ENCODE measurements at regions not wholly inside any gene's neighbourhood (a gene's known extent, or its start where the extent isn't known, plus 50 kb on each side); places are given as distances from the start of the nearest gene placed in this dataset.
A peak's percentile ranks its signal among the peaks of the same experiment; 100 is the strongest.

DNA sequence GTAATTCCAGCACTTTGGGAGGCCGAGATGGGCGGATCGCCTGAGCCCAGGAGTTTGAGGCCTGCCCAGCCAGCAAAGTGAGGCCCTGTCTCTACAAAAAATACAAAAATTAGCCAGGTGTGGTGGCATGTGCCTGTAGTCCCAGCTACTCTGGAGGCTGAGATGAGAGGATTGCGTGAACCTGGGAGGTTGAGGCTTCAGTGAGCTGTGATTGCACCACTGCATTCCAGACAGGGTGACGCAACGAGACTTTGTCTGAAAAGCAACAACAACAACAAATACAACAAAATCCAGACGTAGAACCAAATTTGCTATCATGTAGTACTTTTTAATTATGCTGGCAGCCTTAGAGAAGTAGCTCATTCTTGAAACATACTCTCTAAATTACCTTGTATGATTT lies 277.1 kb downstream of the KLF5 start:
- H3K4me3 ChIP-seq (ENCODE audit: low read length) = no peak overlapping the region
- TF ChIP-seq, protein P1, sequence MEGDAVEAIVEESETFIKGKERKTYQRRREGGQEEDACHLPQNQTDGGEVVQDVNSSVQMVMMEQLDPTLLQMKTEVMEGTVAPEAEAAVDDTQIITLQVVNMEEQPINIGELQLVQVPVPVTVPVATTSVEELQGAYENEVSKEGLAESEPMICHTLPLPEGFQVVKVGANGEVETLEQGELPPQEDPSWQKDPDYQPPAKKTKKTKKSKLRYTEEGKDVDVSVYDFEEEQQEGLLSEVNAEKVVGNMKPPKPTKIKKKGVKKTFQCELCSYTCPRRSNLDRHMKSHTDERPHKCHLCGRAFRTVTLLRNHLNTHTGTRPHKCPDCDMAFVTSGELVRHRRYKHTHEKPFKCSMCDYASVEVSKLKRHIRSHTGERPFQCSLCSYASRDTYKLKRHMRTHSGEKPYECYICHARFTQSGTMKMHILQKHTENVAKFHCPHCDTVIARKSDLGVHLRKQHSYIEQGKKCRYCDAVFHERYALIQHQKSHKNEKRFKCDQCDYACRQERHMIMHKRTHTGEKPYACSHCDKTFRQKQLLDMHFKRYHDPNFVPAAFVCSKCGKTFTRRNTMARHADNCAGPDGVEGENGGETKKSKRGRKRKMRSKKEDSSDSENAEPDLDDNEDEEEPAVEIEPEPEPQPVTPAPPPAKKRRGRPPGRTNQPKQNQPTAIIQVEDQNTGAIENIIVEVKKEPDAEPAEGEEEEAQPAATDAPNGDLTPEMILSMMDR (IDR thresholded peaks at IDR 0.05; ENCODE audit: insufficient read depth, low read depth, low read length, missing control alignments) = no peak
- DNase-seq (ENCODE audit: low read depth) = peak; percentile 77

DNA sequence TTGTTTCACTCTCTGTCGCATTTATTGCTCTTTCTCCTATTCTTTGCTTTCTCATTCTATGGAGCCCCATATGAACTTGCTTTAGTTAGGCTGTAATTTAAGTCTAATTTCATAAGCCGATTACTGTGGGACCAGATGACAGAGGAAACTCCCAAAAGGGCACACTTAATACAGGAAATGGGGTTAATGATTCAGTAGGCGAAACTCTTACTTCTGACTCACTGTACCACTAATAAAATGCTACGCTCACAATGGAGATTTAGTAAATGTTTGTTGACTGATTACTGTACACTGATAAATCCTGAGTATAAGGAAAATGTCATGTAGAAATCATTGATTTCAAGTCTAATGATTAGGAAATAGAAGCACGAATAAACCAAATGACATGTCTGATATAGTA lies 276.4 kb downstream of the KLF5 start:
- TF ChIP-seq, protein P1 (IDR thresholded peaks at IDR 0.05; ENCODE audit: insufficient read depth, low read depth, low read length, missing control alignments) = no peak
- DNase-seq (ENCODE audit: low read depth) = peak; percentile 98
- no peak overlapping the region for H3K4me3 ChIP-seq (ENCODE audit: low read length)

DNA sequence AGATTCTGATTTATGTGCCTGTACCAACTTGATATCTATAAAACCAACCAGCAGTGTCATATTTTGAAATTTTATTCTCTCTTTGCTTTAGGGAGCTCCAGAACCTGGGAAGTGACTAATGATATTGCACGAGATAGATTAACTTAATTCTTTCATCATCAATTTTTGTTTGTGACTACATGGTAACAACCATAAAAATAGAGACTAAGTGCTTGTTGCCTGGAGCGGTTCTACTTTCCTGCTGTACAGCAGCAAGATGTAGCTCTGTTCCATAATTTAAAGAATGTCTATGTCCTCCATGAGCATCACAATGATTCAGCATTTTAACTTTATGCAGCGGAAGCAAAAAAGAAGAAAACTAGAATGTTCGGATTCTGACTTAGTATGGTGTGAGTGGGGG lies 275.6 kb downstream of the KLF5 start:
- peak; percentile 93 for DNase-seq (ENCODE audit: low read depth)
- TF ChIP-seq, protein P1 (IDR thresholded peaks at IDR 0.05; ENCODE audit: insufficient read depth, low read depth, low read length, missing control alignments) = no peak
- no peak overlapping the region for H3K4me3 ChIP-seq (ENCODE audit: low read length)

DNA sequence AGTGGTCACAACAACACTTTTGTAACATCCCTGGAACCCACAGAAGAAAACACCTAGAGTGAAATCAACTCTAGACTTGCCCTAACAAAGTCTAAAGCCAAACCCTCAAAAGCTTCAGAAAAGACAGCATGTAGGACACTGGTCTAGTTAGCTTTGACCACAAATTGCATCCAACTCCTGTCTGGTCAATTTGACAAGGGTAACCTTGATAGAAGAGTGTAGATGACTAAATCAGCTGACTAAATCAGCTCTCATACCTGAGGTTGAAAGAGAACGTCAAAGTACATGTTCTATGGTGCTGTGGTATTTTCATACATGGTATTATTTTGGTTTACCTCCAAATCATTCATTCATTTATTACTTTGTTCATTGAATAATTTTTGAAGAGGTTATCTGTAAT lies 272.8 kb downstream of the KLF5 start:
- DNase-seq (ENCODE audit: low read depth) = peak; percentile 37
- no peak overlapping the region for H3K4me3 ChIP-seq (ENCODE audit: low read length)
- TF ChIP-seq, protein P1 (IDR thresholded peaks at IDR 0.05; ENCODE audit: insufficient read depth, low read depth, low read length, missing control alignments) = no peak

DNA sequence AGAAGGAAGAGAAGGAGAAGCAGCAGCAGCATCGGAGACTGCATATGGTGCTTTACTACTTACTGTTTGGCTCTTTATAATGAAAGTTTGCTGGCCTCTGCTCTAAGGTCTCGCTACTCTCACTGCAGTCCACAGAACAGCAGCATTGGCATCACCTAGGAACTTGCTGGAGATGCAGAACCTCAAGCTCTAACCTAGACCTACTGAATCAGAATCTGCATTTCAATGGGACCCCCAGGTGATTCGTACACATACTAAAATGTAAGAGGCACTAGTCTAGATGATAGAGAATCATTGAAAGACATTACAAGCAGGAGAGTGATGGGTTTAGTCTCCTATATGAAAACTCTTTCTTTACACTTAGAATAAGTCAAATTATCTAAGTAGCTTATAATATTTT lies 270.6 kb downstream of the KLF5 start:
- TF ChIP-seq, protein P1 (IDR thresholded peaks at IDR 0.05; ENCODE audit: insufficient read depth, low read depth, low read length, missing control alignments) = no peak
- DNase-seq (ENCODE audit: low read depth) = no peak
- no peak overlapping the region for H3K4me3 ChIP-seq (ENCODE audit: low read length)

DNA sequence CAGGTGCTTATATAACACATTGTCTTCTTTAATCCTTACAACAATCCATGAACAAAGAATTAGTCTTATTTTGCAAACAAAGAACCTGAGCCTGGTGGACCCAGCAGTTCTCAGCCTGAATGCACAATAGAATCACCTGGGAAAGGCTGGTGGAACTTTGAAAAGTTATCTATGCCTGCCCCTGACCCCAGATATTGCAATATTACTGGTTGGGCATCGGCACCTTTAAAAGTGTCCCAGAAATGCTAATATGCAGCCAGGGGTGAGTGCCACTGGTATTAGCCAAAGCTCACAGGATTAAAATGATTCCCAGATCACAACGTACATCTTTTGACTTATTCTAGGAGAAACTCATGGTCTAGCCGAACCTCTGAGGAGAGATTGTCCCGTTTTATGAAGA lies 268.8 kb downstream of the KLF5 start:
- no peak for DNase-seq (ENCODE audit: low read depth)
- TF ChIP-seq, protein P1 (IDR thresholded peaks at IDR 0.05; ENCODE audit: insufficient read depth, low read depth, low read length, missing control alignments) = no peak
- H3K4me3 ChIP-seq (ENCODE audit: low read length) = no peak overlapping the region

DNA sequence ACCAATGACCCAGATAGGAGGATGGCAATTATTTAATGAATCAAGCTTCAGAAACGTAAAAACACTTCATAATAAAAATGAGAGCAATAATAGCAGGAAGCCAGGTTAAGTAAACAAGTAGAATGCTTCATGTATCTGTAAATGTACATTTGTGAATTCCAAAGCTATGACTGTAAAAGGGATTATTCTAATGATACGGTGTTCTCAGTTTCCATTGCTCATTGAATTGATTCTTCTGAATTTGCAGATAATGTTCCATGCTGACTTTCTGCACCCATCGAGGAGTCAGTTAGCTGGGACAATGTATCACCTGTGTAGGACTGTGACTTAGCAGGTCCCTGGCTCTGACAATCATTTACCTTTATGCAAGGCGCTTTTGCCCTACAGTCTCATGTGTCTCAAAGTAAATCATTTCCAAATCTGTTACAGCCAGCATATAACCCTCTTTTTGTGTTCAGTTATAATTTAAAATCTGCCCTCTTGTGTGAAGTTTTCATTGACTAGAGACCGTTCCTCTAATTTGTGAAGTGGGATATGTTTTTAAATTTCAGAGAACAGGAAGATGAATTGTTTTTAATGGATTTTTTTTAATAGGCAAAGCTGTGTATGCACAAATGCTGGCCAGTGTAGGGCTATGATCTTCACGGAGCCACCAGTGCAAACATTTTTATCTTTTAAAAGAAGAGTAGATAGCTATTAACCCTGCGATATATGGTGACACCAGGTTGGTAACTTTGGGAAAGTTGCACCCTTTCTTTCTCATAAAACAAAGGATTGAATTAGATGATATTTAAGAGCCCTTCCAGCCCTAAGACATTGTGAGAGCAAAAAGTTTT lies 267.1 kb downstream of the KLF5 start:
- peak; percentile 71 for DNase-seq (ENCODE audit: low read depth)
- TF ChIP-seq, protein P1 (IDR thresholded peaks at IDR 0.05; ENCODE audit: insufficient read depth, low read depth, low read length, missing control alignments) = no peak

More for the DNA sequence above, 267.1 kb downstream of the KLF5 start:
- no peak overlapping the region for H3K4me3 ChIP-seq (ENCODE audit: low read length)
